ENCODE measurements at regions not wholly inside any gene's neighbourhood (a gene's known extent, or its start where the extent isn't known, plus 50 kb on each side); places are given as distances from the start of the nearest gene placed in this dataset.

DNA sequence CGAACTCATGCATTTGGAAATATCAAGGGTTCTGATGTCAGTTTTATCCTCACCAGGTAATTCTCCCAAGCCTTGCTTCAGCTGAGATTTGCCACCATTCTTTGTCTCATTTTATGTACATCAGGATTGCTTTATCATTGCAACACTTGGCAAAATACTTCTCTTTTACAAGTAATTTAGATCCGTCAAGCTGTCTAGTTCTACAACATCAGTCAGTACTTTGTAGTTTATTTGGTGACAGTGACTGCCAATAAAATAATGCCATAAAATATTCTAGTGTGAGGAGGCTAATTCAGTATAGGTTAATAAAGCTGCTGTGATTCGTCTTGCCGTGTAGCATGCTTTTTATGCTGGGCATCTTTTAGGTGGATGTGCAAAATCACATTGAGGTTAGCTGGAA is 565.3 kb upstream of the SGO1 start:
- TF ChIP-seq, protein P1, sequence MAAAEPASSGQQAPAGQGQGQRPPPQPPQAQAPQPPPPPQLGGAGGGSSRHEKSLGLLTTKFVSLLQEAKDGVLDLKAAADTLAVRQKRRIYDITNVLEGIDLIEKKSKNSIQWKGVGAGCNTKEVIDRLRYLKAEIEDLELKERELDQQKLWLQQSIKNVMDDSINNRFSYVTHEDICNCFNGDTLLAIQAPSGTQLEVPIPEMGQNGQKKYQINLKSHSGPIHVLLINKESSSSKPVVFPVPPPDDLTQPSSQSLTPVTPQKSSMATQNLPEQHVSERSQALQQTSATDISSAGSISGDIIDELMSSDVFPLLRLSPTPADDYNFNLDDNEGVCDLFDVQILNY (CRISPR knock-in tag; IDR thresholded peaks at IDR 0.05), result no peak
- TF ChIP-seq, protein P2, sequence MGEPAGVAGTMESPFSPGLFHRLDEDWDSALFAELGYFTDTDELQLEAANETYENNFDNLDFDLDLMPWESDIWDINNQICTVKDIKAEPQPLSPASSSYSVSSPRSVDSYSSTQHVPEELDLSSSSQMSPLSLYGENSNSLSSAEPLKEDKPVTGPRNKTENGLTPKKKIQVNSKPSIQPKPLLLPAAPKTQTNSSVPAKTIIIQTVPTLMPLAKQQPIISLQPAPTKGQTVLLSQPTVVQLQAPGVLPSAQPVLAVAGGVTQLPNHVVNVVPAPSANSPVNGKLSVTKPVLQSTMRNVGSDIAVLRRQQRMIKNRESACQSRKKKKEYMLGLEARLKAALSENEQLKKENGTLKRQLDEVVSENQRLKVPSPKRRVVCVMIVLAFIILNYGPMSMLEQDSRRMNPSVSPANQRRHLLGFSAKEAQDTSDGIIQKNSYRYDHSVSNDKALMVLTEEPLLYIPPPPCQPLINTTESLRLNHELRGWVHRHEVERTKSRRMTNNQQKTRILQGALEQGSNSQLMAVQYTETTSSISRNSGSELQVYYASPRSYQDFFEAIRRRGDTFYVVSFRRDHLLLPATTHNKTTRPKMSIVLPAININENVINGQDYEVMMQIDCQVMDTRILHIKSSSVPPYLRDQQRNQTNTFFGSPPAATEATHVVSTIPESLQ (CRISPR knock-in tag; IDR thresholded peaks at IDR 0.05), result no peak
- POLR2A ChIA-PET, result no interaction called here
- no peak for DNase-seq (ENCODE audit: low spot score)
- H3K9me3 Mint-ChIP-seq, result peaks cover 8% of the 10 kb centered on the region
- CTCF ChIA-PET, result no interaction called here
- no peak for ATAC-seq
- no peak overlapping the region for H3K27ac Mint-ChIP-seq
- no peaks in the 10 kb centered on the region for H3K4me1 Mint-ChIP-seq
- H3K27me3 Mint-ChIP-seq (ENCODE audit: low read depth), result no peaks in the 10 kb centered on the region
- H3K36me3 Mint-ChIP-seq, result no peaks in the 10 kb centered on the region
- no peak overlapping the region for H3K4me3 Mint-ChIP-seq

DNA sequence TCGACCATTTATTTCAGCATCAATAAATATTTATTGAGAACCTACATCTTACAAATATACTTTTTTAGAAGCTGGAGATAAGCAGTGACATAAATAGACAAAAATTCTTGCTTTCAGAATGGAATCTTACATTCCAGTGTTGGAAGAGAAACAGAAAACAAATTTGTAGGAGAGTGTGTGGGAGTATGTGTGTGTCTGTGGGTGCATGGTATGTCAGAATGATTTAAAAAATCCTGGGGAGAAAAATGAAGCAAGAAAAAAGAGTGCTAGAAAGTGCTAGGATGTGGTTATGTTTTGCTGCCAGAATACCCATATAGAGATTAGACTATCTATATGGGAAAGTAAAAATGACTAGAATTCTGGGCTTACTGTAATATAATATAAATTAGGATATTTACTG is 561.7 kb upstream of the SGO1 start:
- H3K27me3 Mint-ChIP-seq (ENCODE audit: low read depth), result no peaks in the 10 kb centered on the region
- CTCF ChIA-PET, result no interaction called here

More for the DNA sequence above, 561.7 kb upstream of the SGO1 start:
- DNase-seq (ENCODE audit: low spot score), result no peak
- no peak for ATAC-seq
- H3K4me3 Mint-ChIP-seq, result no peak overlapping the region
- peaks cover 8% of the 10 kb centered on the region for H3K9me3 Mint-ChIP-seq
- no peak overlapping the region for H3K27ac Mint-ChIP-seq
- peaks cover 21% of the 10 kb centered on the region for H3K4me1 Mint-ChIP-seq
- TF ChIP-seq HMGA2 (CRISPR knock-in tag; IDR thresholded peaks at IDR 0.05) (no peak), ZNF423 (CRISPR knock-in tag; IDR thresholded peaks at IDR 0.05) (no peak), FOXK1 (CRISPR knock-in tag; IDR thresholded peaks at IDR 0.05) (no peak), RORB (CRISPR knock-in tag; IDR thresholded peaks at IDR 0.05) (no peak), JUN (CRISPR knock-in tag; IDR thresholded peaks at IDR 0.05) (no peak), SOX15 (CRISPR knock-in tag; IDR thresholded peaks at IDR 0.05) (no peak)
- TF ChIP-seq, protein P3, sequence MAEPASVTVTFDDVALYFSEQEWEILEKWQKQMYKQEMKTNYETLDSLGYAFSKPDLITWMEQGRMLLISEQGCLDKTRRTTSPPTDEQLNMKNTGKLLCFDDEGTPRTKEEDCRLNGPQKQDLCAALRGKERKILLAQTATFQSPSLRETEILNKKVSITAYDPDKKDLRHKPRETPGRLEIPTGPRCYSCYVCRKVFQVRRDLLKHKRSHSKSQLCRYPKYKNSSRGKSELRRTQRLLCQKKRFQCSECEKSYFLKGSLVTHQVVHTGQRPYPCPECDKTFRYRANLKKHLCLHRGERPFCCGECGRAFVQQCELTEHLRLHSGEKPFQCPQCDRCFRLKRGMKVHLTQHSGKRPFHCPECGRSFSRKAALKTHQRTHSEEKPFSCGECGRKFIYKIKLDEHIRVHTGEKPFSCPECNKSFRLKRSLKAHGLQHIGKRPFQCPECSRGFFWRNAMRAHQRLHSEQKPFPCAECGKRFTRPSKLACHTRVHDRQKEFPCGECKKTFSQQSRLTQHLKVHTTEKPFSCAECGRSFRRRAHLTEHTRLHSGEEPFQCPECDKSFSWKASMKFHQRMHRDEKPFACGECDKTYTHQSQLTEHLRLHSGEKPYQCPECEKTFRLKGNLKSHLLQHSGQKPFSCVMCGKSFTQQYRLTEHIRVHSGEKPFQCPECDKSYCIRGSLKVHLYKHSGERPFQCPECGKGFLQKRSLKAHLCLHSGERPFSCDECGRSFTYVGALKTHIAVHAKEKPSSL (CRISPR knock-in tag; conservative IDR thresholded peaks at IDR 0.05), result no peak
- TF ChIP-seq, protein P4, sequence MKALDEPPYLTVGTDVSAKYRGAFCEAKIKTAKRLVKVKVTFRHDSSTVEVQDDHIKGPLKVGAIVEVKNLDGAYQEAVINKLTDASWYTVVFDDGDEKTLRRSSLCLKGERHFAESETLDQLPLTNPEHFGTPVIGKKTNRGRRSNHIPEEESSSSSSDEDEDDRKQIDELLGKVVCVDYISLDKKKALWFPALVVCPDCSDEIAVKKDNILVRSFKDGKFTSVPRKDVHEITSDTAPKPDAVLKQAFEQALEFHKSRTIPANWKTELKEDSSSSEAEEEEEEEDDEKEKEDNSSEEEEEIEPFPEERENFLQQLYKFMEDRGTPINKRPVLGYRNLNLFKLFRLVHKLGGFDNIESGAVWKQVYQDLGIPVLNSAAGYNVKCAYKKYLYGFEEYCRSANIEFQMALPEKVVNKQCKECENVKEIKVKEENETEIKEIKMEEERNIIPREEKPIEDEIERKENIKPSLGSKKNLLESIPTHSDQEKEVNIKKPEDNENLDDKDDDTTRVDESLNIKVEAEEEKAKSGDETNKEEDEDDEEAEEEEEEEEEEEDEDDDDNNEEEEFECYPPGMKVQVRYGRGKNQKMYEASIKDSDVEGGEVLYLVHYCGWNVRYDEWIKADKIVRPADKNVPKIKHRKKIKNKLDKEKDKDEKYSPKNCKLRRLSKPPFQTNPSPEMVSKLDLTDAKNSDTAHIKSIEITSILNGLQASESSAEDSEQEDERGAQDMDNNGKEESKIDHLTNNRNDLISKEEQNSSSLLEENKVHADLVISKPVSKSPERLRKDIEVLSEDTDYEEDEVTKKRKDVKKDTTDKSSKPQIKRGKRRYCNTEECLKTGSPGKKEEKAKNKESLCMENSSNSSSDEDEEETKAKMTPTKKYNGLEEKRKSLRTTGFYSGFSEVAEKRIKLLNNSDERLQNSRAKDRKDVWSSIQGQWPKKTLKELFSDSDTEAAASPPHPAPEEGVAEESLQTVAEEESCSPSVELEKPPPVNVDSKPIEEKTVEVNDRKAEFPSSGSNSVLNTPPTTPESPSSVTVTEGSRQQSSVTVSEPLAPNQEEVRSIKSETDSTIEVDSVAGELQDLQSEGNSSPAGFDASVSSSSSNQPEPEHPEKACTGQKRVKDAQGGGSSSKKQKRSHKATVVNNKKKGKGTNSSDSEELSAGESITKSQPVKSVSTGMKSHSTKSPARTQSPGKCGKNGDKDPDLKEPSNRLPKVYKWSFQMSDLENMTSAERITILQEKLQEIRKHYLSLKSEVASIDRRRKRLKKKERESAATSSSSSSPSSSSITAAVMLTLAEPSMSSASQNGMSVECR (CRISPR knock-in tag; IDR thresholded peaks at IDR 0.05; ENCODE audit: borderline replicate concordance), result no peak
- TF ChIP-seq, protein P5, sequence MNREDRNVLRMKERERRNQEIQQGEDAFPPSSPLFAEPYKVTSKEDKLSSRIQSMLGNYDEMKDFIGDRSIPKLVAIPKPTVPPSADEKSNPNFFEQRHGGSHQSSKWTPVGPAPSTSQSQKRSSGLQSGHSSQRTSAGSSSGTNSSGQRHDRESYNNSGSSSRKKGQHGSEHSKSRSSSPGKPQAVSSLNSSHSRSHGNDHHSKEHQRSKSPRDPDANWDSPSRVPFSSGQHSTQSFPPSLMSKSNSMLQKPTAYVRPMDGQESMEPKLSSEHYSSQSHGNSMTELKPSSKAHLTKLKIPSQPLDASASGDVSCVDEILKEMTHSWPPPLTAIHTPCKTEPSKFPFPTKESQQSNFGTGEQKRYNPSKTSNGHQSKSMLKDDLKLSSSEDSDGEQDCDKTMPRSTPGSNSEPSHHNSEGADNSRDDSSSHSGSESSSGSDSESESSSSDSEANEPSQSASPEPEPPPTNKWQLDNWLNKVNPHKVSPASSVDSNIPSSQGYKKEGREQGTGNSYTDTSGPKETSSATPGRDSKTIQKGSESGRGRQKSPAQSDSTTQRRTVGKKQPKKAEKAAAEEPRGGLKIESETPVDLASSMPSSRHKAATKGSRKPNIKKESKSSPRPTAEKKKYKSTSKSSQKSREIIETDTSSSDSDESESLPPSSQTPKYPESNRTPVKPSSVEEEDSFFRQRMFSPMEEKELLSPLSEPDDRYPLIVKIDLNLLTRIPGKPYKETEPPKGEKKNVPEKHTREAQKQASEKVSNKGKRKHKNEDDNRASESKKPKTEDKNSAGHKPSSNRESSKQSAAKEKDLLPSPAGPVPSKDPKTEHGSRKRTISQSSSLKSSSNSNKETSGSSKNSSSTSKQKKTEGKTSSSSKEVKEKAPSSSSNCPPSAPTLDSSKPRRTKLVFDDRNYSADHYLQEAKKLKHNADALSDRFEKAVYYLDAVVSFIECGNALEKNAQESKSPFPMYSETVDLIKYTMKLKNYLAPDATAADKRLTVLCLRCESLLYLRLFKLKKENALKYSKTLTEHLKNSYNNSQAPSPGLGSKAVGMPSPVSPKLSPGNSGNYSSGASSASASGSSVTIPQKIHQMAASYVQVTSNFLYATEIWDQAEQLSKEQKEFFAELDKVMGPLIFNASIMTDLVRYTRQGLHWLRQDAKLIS (CRISPR knock-in tag; IDR thresholded peaks at IDR 0.05; ENCODE audit: borderline replicate concordance), result no peak
- no peaks in the 10 kb centered on the region for H3K36me3 Mint-ChIP-seq
- POLR2A ChIA-PET, result no interaction called here
